ENCODE measurements at regions not wholly inside any gene's neighbourhood (a gene's known extent, or its start where the extent isn't known, plus 50 kb on each side); places are given as distances from the start of the nearest gene placed in this dataset.

DNA sequence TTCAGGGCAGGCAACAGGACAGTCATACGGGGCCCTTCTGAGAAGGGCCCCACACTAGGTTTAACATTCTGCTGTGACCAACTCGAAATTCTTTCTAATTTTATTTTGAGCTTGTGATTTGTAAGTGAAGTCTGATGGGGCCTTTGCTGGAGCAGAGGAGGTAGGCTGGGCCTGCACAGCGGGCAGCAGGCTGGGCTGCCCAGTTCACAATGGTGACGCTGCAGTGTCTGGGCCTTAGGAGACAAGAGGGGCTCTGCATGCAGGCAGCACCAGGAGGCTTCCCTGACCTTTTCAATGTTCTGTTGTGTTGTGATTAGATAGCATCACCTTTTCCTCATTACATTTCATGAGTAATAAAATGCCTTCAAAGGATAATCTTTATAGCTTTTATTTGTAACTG lies 175.1 kb downstream of the CXCL12 start:
- Histone ChIP-seq H3K9me3 (ENCODE audit: control insufficient read depth, insufficient read depth, low read depth, low read length) (no peaks in the 10 kb centered on the region), H3K4me1 (ENCODE audit: control insufficient read depth, insufficient read depth, low read length) (no peaks in the 10 kb centered on the region), H3K27ac (ENCODE audit: low read length) (no peak overlapping the region), H3K36me3 (ENCODE audit: control insufficient read depth, insufficient read depth, low read length) (no peaks in the 10 kb centered on the region), H3K4me3 (ENCODE audit: low read depth in 2 of 2, low read length in 2 of 2) (no peak overlapping the region), H3K27me3 (ENCODE audit: control insufficient read depth, insufficient read depth, low read length) (no peaks in the 10 kb centered on the region)
- TF ChIP-seq, protein P1, sequence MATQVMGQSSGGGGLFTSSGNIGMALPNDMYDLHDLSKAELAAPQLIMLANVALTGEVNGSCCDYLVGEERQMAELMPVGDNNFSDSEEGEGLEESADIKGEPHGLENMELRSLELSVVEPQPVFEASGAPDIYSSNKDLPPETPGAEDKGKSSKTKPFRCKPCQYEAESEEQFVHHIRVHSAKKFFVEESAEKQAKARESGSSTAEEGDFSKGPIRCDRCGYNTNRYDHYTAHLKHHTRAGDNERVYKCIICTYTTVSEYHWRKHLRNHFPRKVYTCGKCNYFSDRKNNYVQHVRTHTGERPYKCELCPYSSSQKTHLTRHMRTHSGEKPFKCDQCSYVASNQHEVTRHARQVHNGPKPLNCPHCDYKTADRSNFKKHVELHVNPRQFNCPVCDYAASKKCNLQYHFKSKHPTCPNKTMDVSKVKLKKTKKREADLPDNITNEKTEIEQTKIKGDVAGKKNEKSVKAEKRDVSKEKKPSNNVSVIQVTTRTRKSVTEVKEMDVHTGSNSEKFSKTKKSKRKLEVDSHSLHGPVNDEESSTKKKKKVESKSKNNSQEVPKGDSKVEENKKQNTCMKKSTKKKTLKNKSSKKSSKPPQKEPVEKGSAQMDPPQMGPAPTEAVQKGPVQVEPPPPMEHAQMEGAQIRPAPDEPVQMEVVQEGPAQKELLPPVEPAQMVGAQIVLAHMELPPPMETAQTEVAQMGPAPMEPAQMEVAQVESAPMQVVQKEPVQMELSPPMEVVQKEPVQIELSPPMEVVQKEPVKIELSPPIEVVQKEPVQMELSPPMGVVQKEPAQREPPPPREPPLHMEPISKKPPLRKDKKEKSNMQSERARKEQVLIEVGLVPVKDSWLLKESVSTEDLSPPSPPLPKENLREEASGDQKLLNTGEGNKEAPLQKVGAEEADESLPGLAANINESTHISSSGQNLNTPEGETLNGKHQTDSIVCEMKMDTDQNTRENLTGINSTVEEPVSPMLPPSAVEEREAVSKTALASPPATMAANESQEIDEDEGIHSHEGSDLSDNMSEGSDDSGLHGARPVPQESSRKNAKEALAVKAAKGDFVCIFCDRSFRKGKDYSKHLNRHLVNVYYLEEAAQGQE (IDR thresholded peaks at IDR 0.05; ENCODE audit: insufficient read depth in 1 of 2, low read depth in 2 of 2, low read length in 1 of 2): no peak
- no peak for TF ChIP-seq TCF7L2 (IDR thresholded peaks at IDR 0.05; ENCODE audit: low read depth, low read length)
- TF ChIP-seq CTCF (IDR thresholded peaks at IDR 0.05): no peak
- no peak for TF ChIP-seq POLR2AphosphoS5 (IDR thresholded peaks at IDR 0.05; ENCODE audit: low read depth, low read length)
- no peak for TF ChIP-seq SIN3A (IDR thresholded peaks at IDR 0.05; ENCODE audit: borderline replicate concordance, insufficient read depth, low read depth, low read length)
- intact Hi-C loops (cut with micrococcal nuclease; ENCODE audit: unreplicated experiment): no loop called here
- CTCF ChIA-PET: no interaction called here
- no TSS peak for BruUV-seq (replicated peaks)
- DNase-seq (ENCODE audit: low read depth, low spot score) (no peak), ATAC-seq (no peak)
- in situ Hi-C loops (cut with HindIII; ENCODE audit: low pct_unique_long_range_greater_than_20kb, low sequenced_read_pairs): no loop called here
- POLR2A ChIA-PET: no interaction called here

- intact Hi-C loops (cut with micrococcal nuclease; ENCODE audit: unreplicated experiment): no loop called here
- Histone ChIP-seq H3K27ac (ENCODE audit: low read length) (no peak overlapping the region), H3K4me1 (ENCODE audit: control insufficient read depth, insufficient read depth, low read length) (no peaks in the 10 kb centered on the region), H3K4me3 (ENCODE audit: low read depth in 2 of 2, low read length in 2 of 2) (no peak overlapping the region), H3K27me3 (ENCODE audit: control insufficient read depth, insufficient read depth, low read length) (no peaks in the 10 kb centered on the region), H3K36me3 (ENCODE audit: control insufficient read depth, insufficient read depth, low read length) (no peaks in the 10 kb centered on the region), H3K9me3 (ENCODE audit: control insufficient read depth, insufficient read depth, low read depth, low read length) (no peaks in the 10 kb centered on the region)
- BruUV-seq (replicated peaks): no TSS peak
- in situ Hi-C loops (cut with HindIII; ENCODE audit: low pct_unique_long_range_greater_than_20kb, low sequenced_read_pairs): no loop called here
- TF ChIP-seq, protein P1 (IDR thresholded peaks at IDR 0.05; ENCODE audit: insufficient read depth in 1 of 2, low read depth in 2 of 2, low read length in 1 of 2): no peak
- TF ChIP-seq POLR2AphosphoS5 (IDR thresholded peaks at IDR 0.05; ENCODE audit: low read depth, low read length): no peak
- no peak for TF ChIP-seq TCF7L2 (IDR thresholded peaks at IDR 0.05; ENCODE audit: low read depth, low read length)
- no peak for TF ChIP-seq CTCF (IDR thresholded peaks at IDR 0.05)
- no peak for TF ChIP-seq SIN3A (IDR thresholded peaks at IDR 0.05; ENCODE audit: borderline replicate concordance, insufficient read depth, low read depth, low read length)
- ChIA-PET CTCF (no interaction called here), POLR2A (no interaction called here)
- DNase-seq (ENCODE audit: low read depth, low spot score) (no peak), ATAC-seq (no peak)
Observed at GRCh38 chr10:44207160-44207559, 177.7 kb downstream of the CXCL12 start.
